ENCODE measurements at regions not wholly inside any gene's neighbourhood (a gene's known extent, or its start where the extent isn't known, plus 50 kb on each side); places are given as distances from the start of the nearest gene placed in this dataset.

GRCh38 chr9:13970426-13970825 is 343.5 kb downstream of the NFIB start:
- TF ChIP-seq CTCF (conservative IDR thresholded peaks at IDR 0.05; ENCODE audit: low read length) (no peak), EZH2phosphoT487 (IDR thresholded peaks at IDR 0.05; ENCODE audit: borderline replicate concordance, low read depth, low read length) (no peak)

All from OCI-LY7 (cell line).